Adrenal gland (tissue), 5 donors: ENCODE measurements at regions not wholly inside any gene's neighbourhood (a gene's known extent, or its start where the extent isn't known, plus 50 kb on each side); places are given as distances from the start of the nearest gene placed in this dataset.

Experiments
- CTCF ChIP-seq, 6 experiments: fragments of 450-650 bp in 4 of 6; fragments of 200-600 bp in 2 of 6; sonication (generic) in 1 of 6; IDR thresholded peaks; 1 replicate in 5 of 6; 2 replicates in 1 of 6; pipeline versions ENCODE4 v1.5.1 to v1.8.0; 2016 to 2021; ENCODE audit warnings: antibody characterized with exemption in 6 of 6, mild to moderate bottlenecking in 2 of 6, moderate library complexity in 1 of 6
- POLR2A ChIP-seq, 2 donors: fragments of 450-650 bp; IDR thresholded peaks; one replicate each; pipeline ENCODE4 v1.6.1; 2017; ENCODE audit warnings: antibody characterized with exemption in 2 of 2, mild to moderate bottlenecking in 2 of 2, moderate library complexity in 1 of 2
- donor health status: DM: no; HTN: no; CAD: no.

- TF ChIP-seq POLR2A (IDR thresholded peaks at IDR 0.05) (no peak), CTCF (IDR thresholded peaks at IDR 0.05) (no peak)
These were observed 212.1 kb upstream of the FBN2 start for GRCh38 chr5:128750155-128750554.
